Mesothelial cell of epicardium (in vitro differentiated cells): ENCODE measurements at regions not wholly inside any gene's neighbourhood (a gene's known extent, or its start where the extent isn't known, plus 50 kb on each side); places are given as distances from the start of the nearest gene placed in this dataset.

Experiments used
- DNase-seq, 2 experiments: peaks; one replicate each; pipeline ENCODE4 v3.0.0; 2021; ENCODE audit warnings: low spot score in 2 of 2; ENCODE audit not compliant: unreplicated experiment in 2 of 2
- H3K27ac Mint-ChIP-seq: 2 replicates; pipeline ENCODE4 v1.8.0; 2021; ENCODE audit warnings: mixed read lengths
- H3K27me3 Mint-ChIP-seq: 2 replicates; pipeline ENCODE4 v1.8.0; 2021; ENCODE audit warnings: low read depth, mixed read lengths
- H3K36me3 Mint-ChIP-seq: 2 replicates; pipeline ENCODE4 v1.8.0; 2021; ENCODE audit warnings: mixed read lengths
- H3K4me1 Mint-ChIP-seq: 2 replicates; pipeline ENCODE4 v1.8.0; 2021; ENCODE audit warnings: mixed read lengths
- H3K4me3 Mint-ChIP-seq: 2 replicates; pipeline ENCODE4 v1.8.0; 2021; ENCODE audit warnings: mild to moderate bottlenecking, moderate library complexity, mixed read lengths
- H3K9me3 Mint-ChIP-seq: 2 replicates; pipeline ENCODE4 v1.8.0; 2021; ENCODE audit warnings: mixed read lengths
- TF ChIP-seq, protein P1 (sequence below): fragments of 200-600 bp; sonication (generic); IDR thresholded peaks from one replicate; pipeline ENCODE4 v1.5.0; 2021; ENCODE audit warnings: antibody characterized with exemption; ENCODE audit not compliant: unreplicated experiment

DNA sequence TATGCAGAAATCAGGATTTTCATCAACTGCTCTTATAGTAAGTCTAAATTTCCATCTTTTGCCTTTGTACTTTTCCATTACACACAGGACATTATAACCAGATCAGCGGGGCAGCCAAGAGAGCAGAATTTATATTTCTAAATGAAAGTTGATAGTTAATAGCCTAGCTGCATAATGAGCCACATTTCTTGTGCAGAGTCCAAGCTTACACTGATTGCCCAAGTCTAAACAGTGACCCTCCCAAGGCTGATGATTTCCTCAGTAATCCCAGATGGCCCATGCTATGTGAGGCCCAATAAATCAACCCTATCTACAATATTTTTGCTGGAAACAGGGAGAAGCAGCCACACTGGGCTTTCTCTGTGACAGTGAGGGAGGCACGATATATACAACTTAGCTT lies 475.8 kb upstream of the KCNMB2 start:
- no peak for DNase-seq
- Mint-ChIP-seq H3K4me1 (peaks cover 14% of the 10 kb centered on the region), H3K27me3 (no peaks in the 10 kb centered on the region), H3K27ac (no peak overlapping the region), H3K4me3 (no peak overlapping the region), H3K9me3 (peaks cover 7% of the 10 kb centered on the region), H3K36me3 (peaks cover 2% of the 10 kb centered on the region)
- TF ChIP-seq, protein P1, sequence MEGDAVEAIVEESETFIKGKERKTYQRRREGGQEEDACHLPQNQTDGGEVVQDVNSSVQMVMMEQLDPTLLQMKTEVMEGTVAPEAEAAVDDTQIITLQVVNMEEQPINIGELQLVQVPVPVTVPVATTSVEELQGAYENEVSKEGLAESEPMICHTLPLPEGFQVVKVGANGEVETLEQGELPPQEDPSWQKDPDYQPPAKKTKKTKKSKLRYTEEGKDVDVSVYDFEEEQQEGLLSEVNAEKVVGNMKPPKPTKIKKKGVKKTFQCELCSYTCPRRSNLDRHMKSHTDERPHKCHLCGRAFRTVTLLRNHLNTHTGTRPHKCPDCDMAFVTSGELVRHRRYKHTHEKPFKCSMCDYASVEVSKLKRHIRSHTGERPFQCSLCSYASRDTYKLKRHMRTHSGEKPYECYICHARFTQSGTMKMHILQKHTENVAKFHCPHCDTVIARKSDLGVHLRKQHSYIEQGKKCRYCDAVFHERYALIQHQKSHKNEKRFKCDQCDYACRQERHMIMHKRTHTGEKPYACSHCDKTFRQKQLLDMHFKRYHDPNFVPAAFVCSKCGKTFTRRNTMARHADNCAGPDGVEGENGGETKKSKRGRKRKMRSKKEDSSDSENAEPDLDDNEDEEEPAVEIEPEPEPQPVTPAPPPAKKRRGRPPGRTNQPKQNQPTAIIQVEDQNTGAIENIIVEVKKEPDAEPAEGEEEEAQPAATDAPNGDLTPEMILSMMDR = no peak

DNA sequence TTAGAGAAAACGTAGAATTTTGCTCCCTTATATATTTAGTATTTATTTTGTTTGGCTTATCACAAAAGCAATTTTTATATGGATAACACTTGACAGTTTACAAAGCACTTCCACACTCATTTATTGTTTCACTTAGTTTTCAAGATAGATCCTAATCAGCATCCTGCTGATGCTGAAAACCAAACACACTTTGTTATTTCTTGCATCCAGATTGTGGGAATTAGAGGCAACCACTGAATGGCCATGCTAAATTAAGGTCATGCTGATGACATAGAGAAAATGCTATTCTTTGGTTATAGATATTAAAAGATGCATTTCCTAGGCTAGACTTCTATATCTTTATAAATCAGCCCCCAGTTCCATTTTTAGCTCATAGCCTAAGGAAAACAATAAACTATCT lies 474.1 kb upstream of the KCNMB2 start:
- Mint-ChIP-seq H3K9me3 (peaks cover 9% of the 10 kb centered on the region), H3K4me1 (peaks cover 16% of the 10 kb centered on the region), H3K36me3 (peaks cover 4% of the 10 kb centered on the region), H3K4me3 (no peak overlapping the region), H3K27ac (no peak overlapping the region), H3K27me3 (no peaks in the 10 kb centered on the region)
- TF ChIP-seq, protein P1 = no peak
- DNase-seq = no peak

GRCh38 chr3:178063461-178063860 lies 472.8 kb upstream of the KCNMB2 start:
- H3K36me3 Mint-ChIP-seq = peaks cover 4% of the 10 kb centered on the region
- DNase-seq = no peak
- peaks cover 20% of the 10 kb centered on the region for H3K4me1 Mint-ChIP-seq
- H3K27ac Mint-ChIP-seq = no peak overlapping the region
- H3K4me3 Mint-ChIP-seq = no peak overlapping the region
- no peaks in the 10 kb centered on the region for H3K27me3 Mint-ChIP-seq
- peaks cover 9% of the 10 kb centered on the region for H3K9me3 Mint-ChIP-seq
- TF ChIP-seq, protein P1 = no peak

GRCh38 chr3:178067721-178068120 lies 468.5 kb upstream of the KCNMB2 start:
- Mint-ChIP-seq H3K27me3 (no peaks in the 10 kb centered on the region), H3K4me1 (peaks cover 33% of the 10 kb centered on the region), H3K36me3 (peaks cover 4% of the 10 kb centered on the region), H3K9me3 (peaks cover 16% of the 10 kb centered on the region), H3K27ac (no peak overlapping the region), H3K4me3 (no peak overlapping the region)
- TF ChIP-seq, protein P1 = no peak
- DNase-seq = no peak

GRCh38 chr3:178072391-178073305 lies 463.6 kb upstream of the KCNMB2 start:
- Mint-ChIP-seq H3K36me3 (no peaks in the 10 kb centered on the region), H3K9me3 (peaks cover 7% of the 10 kb centered on the region), H3K4me3 (no peak overlapping the region), H3K27me3 (no peaks in the 10 kb centered on the region), H3K4me1 (peaks cover 34% of the 10 kb centered on the region), H3K27ac (no peak overlapping the region)
- TF ChIP-seq, protein P1 = no peak
- DNase-seq = no peak
